PC-3 (cell line): ENCODE measurements at regions not wholly inside any gene's neighbourhood (a gene's known extent, or its start where the extent isn't known, plus 50 kb on each side); places are given as distances from the start of the nearest gene placed in this dataset.

Experiments
- ATAC-seq: fragments of 200-7000 bp; cut with Tn5 transposase; 2 replicates; pipeline ENCODE4 v1.9.1; 2020; ENCODE audit warnings: mild to moderate bottlenecking, moderate library complexity
- BruUV-seq: library from RNA; stranded (reverse); fragments of 400-500 nt; replicated peaks from 2 replicates; lab custom pipeline; 2021; lab: Mats Ljungman, UMichigan
- CTCF ChIA-PET: fragments of 300-600 bp; sonication (Branson Sonifier 250); formaldehyde crosslinking; loops from one replicate; lab custom pipeline; 2022; ENCODE audit warnings: antibody characterized with exemption; lab: Charles Lee
- POLR2A ChIA-PET: fragments of 300-600 bp; sonication (Branson Sonifier 250); formaldehyde crosslinking; loops from one replicate; lab custom pipeline; 2022; ENCODE audit warnings: antibody characterized with exemption; ENCODE audit not compliant: unreplicated experiment; lab: Charles Lee
- DNase-seq: peaks from one replicate; pipeline ENCODE4 v3.0.0-alpha.2; 2015
- H2AFZ ChIP-seq: fragments of 300-600 bp; sonication (generic); 2 replicates; pipeline ENCODE4 v1.6.0; 2016; ENCODE audit warnings: antibody characterized with exemption, low read length
- H3F3A ChIP-seq: fragments of 300-600 bp; sonication (generic); one replicate; pipeline ENCODE4 v1.6.0; 2017; ENCODE audit warnings: antibody characterized with exemption, low read length, control low read depth, mild to moderate bottlenecking; ENCODE audit not compliant: unreplicated experiment
- H3K27ac ChIP-seq: fragments of 300-600 bp; sonication (generic); 2 replicates; pipeline ENCODE4 v1.5.1; 2016; ENCODE audit warnings: mild to moderate bottlenecking, low read length
- H3K27me3 ChIP-seq: fragments of 300-600 bp; sonication (generic); 2 replicates; pipeline ENCODE4 v1.6.1; 2016; ENCODE audit warnings: low read length, mixed read lengths
- H3K36me3 ChIP-seq: fragments of 300-600 bp; sonication (generic); 2 replicates; pipeline ENCODE4 v1.6.1; 2016; ENCODE audit warnings: low read depth, mixed run types, low read length, mixed read lengths
- H3K4me1 ChIP-seq: fragments of 300-600 bp; sonication (generic); 2 replicates; pipeline ENCODE4 v1.5.1; 2016; ENCODE audit warnings: low read length; ENCODE audit not compliant: insufficient read depth
- H3K4me2 ChIP-seq: fragments of 300-600 bp; sonication (generic); 2 replicates; pipeline ENCODE4 v1.6.0; 2016; ENCODE audit warnings: low read length
- H3K4me3 ChIP-seq: fragments of 300-600 bp; sonication (generic); 2 replicates; pipeline ENCODE4 v1.5.1; 2016; ENCODE audit warnings: mild to moderate bottlenecking, low read length, mixed read lengths
- H3K79me2 ChIP-seq: fragments of 300-600 bp; sonication (generic); 2 replicates; pipeline ENCODE4 v1.6.1; 2017; ENCODE audit warnings: low read length, mixed read lengths
- H3K9ac ChIP-seq: fragments of 300-600 bp; sonication (generic); 2 replicates; pipeline ENCODE4 v1.6.0; 2016; ENCODE audit warnings: mild to moderate bottlenecking, low read length
- H3K9me2 ChIP-seq: fragments of 300-600 bp; sonication (generic); replicated peaks from 2 replicates; pipeline ENCODE4 v1.6.1; 2016; ENCODE audit warnings: mixed run types, low read length, mixed read lengths
- H3K9me3 ChIP-seq: fragments of 300-600 bp; sonication (generic); 2 replicates; pipeline ENCODE4 v1.6.1; 2016; ENCODE audit warnings: low read length, mixed read lengths
- H4K20me1 ChIP-seq: fragments of 300-600 bp; sonication (generic); 2 replicates; pipeline ENCODE4 v1.6.1; 2016; ENCODE audit warnings: low read length, mixed read lengths
- CTCF ChIP-seq: fragments of 300-600 bp; sonication (generic); conservative IDR thresholded peaks from 2 replicates; pipeline ENCODE4 v1.5.1; 2017; ENCODE audit warnings: antibody characterized with exemption, low read depth, mild to moderate bottlenecking, low read length
- EZH2 ChIP-seq: fragments of 300-600 bp; sonication (generic); IDR thresholded peaks from one replicate; pipeline ENCODE4 v1.6.1; 2017; ENCODE audit warnings: antibody characterized with exemption, mild to moderate bottlenecking, low read length; ENCODE audit not compliant: unreplicated experiment
- EZH2phosphoT487 ChIP-seq: fragments of 300-600 bp; sonication (generic); IDR thresholded peaks from 2 replicates; pipeline ENCODE4 v1.6.1; 2018; ENCODE audit warnings: mild to moderate bottlenecking, antibody characterized with exemption, low read length, borderline replicate concordance
- intact Hi-C: fragments of 100-400 bp; cut with micrococcal nuclease; formaldehyde crosslinking; loops from 2 replicates; pipeline ENCODE4 v1.9.0; 2023

DNA sequence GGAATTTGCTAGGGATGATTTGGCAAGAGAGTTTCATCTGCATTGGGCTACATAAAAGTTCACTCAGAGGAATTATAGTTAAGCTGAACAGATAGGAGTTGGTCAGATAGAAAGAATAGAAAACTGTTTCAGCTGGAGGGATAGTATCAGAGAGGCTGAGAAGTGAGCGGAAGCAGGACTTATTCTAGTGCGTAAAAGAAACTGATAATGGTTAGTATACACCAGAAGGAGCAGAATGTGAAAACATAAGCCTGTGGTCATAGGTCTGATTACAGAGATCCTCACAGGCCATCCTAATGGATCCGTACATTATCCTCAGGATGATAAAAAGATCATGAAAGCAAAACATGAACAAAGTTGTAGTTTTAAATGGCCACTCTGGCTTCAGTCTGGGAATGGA, 585.2 kb downstream of the BRINP1 start:
- intact Hi-C loops: no loop called here

GRCh38 chr9:118785456-118785855, 583.8 kb downstream of the BRINP1 start:
- Histone ChIP-seq H3K79me2 (no peaks in the 10 kb centered on the region), H3K4me3 (no peak overlapping the region), H3K9me2 (no peaks in the 10 kb centered on the region), H4K20me1 (no peaks in the 10 kb centered on the region), H3K9me3 (no peaks in the 10 kb centered on the region), H3K4me1 (no peaks in the 10 kb centered on the region), H3F3A (no peaks in the 10 kb centered on the region), H3K36me3 (no peaks in the 10 kb centered on the region), H2AFZ (no peak overlapping the region), H3K27me3 (no peaks in the 10 kb centered on the region), H3K9ac (no peak overlapping the region), H3K27ac (no peak overlapping the region), H3K4me2 (no peak overlapping the region)
- DNase-seq: no peak
- no TSS peak for BruUV-seq
- CTCF ChIA-PET: no interaction called here
- ATAC-seq: no peak
- POLR2A ChIA-PET: no interaction called here
- no peak for TF ChIP-seq EZH2
- intact Hi-C loops: no loop called here

More for the DNA sequence above, 585.2 kb downstream of the BRINP1 start:
- H3K27ac ChIP-seq: no peak overlapping the region
- no peaks in the 10 kb centered on the region for H3K9me2 ChIP-seq
- H3K9me3 ChIP-seq: no peaks in the 10 kb centered on the region
- H3K27me3 ChIP-seq: no peaks in the 10 kb centered on the region
- H4K20me1 ChIP-seq: no peaks in the 10 kb centered on the region
- no peak for ATAC-seq
- no peak overlapping the region for H3K4me2 ChIP-seq
- no peak overlapping the region for H2AFZ ChIP-seq
- DNase-seq: no peak
- ChIA-PET CTCF (no interaction called here), POLR2A (no interaction called here)
- no peaks in the 10 kb centered on the region for H3F3A ChIP-seq
- no peaks in the 10 kb centered on the region for H3K4me1 ChIP-seq
- H3K36me3 ChIP-seq: no peaks in the 10 kb centered on the region
- no peak overlapping the region for H3K9ac ChIP-seq
- H3K79me2 ChIP-seq: no peaks in the 10 kb centered on the region
- no peak for TF ChIP-seq CTCF
- no peak for TF ChIP-seq EZH2phosphoT487
- no peak for TF ChIP-seq EZH2
- no TSS peak for BruUV-seq
- no peak overlapping the region for H3K4me3 ChIP-seq

GRCh38 chr9:118786877-118787276, 582.4 kb downstream of the BRINP1 start:
- H3K4me1 ChIP-seq: no peaks in the 10 kb centered on the region
- no peak overlapping the region for H3K4me3 ChIP-seq
- no peak overlapping the region for H3K9ac ChIP-seq
- no peaks in the 10 kb centered on the region for H4K20me1 ChIP-seq
- no peaks in the 10 kb centered on the region for H3K36me3 ChIP-seq
- no peaks in the 10 kb centered on the region for H3K27me3 ChIP-seq
- DNase-seq (no peak), ATAC-seq (no peak)
- CTCF ChIA-PET: no interaction called here
- no peaks in the 10 kb centered on the region for H3K9me2 ChIP-seq
- no peak for TF ChIP-seq EZH2
- TF ChIP-seq CTCF: no peak
- TF ChIP-seq EZH2phosphoT487: no peak
- no peak overlapping the region for H3K4me2 ChIP-seq
- POLR2A ChIA-PET: no interaction called here
- no peaks in the 10 kb centered on the region for H3K79me2 ChIP-seq
- BruUV-seq: no TSS peak
- H3F3A ChIP-seq: no peaks in the 10 kb centered on the region
- H3K27ac ChIP-seq: no peak overlapping the region
- intact Hi-C loops: no loop called here
- H3K9me3 ChIP-seq: no peaks in the 10 kb centered on the region
- H2AFZ ChIP-seq: no peak overlapping the region
